ENCODE measurements at regions not wholly inside any gene's neighbourhood (a gene's known extent, or its start where the extent isn't known, plus 50 kb on each side); places are given as distances from the start of the nearest gene placed in this dataset.

DNA sequence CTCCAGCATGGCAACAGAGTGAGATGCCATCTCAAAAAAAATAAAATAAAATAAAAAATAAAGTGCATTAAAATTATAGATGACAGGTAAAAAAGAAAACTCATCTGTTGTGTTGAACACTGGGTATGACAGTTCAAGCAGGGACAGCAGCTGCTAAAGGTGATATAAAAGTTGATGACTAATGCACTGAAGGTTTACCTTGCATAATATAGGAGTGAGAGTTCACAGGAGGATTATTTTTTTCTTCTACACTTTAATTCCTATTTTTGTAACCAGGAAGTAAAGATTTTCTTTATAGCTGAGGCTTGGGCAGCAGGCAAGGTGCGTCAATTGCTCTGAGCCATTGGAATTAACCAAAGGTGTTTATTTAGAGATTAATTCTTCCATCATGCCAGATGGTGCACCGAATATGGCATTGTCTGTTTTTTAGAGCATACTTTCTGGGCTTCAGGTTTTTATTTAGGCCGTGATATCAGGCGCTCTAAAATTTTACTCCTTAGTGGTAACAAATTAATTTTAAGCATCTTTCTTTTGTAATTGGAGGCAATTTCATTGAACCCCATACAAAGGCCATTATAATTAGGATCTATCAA is 337.0 kb upstream of the SLC10A2 start:
- DNase-seq = no peak

DNA sequence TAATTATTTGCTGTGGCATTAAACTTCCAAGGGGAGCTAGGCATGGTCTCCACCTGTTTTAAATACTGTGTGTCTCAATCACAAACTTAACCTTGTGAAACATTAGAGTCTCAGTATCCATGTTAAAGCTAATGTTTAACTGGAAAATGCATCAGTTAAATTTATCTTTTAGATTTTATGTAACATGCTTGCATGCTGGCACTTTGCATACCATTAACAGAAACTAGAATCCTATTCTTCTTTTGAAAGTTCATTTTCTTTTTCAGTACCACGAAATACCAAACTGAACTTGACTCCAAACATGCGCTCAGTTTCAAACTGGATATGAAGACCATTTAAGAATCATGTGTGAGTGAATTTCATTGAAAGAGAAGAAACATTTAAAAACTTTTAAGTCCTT is 328.9 kb upstream of the SLC10A2 start:
- no peak for DNase-seq

DNA sequence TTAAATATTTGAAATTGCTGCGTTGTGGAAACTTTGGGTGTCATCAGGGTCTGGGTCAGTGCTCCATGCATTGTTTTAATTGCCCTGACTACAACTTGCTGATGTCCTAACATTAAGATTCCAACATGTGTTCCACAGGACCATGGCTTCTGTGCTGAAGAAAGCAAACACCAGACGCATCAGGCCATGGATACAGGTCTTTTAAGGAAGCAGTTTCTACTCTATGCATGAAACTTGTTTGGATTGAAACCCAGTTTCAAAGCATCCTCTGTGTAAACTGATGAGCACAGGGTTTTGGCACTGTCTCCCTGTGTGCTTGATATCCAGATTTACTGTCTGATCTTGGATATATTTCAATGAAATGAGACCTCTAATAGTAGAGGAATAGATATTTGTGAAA is 328.4 kb upstream of the SLC10A2 start:
- DNase-seq = no peak

DNA sequence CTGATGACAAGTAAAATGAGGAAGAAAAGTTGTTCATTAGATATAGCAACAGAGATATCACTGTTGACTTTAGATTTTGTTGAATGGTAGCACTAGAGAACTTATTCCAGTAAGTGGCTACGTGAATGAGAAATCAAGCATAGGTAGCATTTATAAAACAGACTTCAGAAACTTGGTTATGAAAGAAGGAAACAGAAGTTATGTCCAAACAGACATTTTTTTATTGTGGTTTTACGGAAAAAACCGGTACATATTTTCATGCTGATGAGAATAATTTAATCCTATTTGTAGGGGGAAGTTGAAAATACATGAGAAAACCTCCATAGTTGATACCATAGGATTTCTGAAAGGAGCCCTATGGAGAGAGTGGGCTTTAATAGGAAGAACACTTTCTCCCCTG is 325.7 kb upstream of the SLC10A2 start:
- no peak for DNase-seq

DNA sequence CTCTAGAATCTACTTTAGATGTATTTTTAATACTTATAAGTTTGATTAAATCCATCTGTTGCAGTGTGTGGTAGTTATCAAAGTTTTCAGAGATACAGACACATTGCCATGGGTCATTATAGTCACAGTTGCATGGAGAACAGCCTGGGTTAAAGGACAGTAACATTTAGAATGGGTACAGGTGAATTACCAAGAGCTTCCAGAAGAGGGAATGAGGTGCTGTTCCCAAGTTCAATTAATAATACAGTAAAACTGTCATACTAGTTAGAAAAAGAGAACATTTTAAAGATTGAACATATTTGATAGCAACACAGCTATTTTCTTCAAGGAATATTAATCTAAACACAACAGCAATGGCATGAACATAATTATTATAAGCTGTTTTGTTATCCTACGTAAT is 322.6 kb upstream of the SLC10A2 start:
- no peak for DNase-seq

DNA sequence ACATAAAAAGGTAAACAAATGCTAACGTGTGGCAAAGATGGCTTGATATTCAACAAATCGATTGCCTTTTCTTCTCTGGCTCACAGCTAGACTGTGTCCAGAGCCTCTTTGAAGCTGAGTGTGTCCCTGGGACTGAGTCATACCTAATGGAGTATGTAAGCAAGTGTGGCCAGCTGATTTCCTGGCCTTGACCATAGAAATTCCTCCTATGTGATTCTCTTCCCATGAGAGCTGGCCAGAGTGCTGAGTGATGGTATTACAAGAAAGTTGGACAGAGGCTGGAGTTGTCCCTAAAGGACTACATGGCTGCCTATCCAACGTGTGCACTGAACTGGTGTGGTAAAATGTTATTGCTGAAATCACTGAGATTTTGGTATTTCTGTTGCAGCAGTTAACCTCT is 320.1 kb upstream of the SLC10A2 start:
- no peak for DNase-seq

DNA sequence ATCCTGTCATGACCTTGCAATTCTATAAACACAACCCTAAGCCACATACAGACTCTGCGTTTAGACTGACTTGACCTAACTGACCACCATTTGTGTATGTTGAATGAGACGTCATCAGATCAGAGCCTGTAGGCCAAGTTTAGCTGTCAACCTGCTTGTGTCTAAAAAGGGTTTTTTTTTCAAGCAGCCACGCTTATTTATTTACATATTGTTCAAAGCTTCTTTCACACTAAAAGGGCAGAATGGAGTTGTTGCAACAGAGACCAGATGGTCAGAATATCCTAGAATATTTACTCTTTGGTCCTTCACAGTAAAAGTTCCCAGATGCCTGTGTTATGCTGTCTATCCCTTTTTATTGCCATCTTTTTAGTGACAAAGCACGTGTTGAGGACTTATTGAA is 307.7 kb upstream of the SLC10A2 start:
- no peak for DNase-seq

DNA sequence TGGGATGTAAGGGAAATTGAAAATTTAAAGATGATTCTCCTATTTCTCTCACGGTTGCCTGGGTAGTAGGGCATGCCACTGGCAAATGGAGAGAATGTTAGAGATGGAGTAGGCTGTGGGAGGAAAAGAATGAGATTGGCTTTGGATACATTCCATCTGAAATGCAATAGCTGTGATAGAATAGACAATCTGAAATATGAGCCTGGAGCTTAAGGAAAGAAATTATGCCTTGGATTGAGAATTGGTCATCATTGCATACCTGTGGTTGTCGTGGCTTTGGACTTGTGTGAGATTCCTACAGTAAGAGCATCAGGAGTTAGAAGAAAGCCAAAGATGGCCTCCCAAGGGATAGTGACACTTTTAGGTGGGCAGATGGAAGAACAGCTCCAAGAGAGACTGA is 305.1 kb upstream of the SLC10A2 start:
- DNase-seq = no peak

DNA sequence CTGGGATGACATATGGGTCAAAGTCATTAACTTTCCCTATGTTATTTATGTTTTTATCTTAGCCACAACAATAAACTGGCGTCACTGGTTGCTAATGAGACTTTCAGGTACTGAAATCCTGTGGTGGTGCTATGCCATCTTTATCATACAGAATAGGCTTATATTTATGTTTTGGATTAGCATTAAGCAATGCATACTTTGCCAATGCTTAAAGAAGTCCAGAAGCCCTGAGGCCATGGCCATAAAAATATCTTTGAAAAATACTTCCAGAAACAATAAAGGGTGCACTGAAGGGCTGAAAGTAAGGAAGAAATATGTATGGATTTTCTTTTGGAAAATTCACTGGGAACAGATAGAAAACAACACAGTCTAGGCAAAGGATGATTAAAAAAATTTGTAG is 304.6 kb upstream of the SLC10A2 start:
- no peak for DNase-seq

DNA sequence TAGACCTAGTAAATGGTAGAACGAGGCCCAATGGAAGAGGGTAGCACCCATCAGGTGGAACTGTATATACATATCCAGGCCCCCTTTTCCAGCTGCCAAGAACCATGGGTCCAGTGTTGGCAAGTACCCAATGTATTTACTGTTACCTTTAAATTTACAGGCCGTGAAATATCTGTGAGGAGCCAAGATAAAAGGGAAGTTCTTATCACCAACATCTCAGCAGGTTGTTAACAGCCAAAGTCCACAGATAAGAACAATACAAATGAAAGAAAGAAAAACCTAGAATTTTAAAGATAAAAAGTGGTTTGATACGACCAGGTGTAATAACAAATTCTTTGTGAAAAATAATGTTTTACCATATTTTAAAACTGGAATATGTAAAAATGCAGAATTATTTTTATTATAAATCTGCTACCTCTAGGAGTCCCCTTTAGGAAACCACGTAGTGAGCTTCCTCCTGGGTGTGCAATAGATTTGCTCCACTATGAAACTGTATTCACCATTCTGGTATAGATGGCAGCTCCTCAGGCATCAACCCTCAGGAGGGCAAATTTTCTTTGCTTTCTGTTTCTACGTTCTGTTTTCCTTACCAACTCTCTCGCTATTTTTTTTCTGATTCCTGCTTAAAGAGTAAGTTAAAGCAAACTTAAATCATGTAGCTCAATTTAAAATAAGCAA is 292.2 kb upstream of the SLC10A2 start:
- no peak for DNase-seq

DNA sequence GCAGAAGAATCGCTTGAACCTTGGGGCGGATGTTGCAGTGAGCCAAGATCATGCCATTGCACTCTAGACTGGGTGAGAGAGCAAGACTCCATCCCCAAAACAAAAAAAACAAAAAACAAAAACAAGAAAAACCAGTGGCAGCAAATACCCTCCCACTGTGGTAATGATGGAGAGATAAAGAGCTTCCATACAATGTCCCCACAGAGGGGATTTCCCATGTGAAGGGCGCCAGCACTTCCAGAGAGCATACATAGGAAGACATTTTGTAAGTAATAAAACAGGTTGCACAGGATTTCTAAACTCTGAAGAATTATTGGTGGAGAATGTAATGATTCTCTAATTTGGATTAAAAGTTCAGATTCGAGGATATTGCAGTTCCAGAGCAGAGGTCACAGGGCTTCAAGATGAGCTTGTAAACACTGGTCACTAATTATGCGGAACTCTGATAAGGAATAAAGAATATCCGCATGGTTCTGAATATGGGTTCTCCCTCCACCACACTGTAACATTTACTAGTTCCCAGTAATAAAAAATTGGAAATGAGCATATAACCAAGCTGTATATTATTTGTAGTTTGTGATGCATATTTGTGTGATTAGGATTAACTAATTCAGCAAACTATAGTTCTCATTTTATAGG is 290.1 kb upstream of the SLC10A2 start:
- no peak for DNase-seq

DNA sequence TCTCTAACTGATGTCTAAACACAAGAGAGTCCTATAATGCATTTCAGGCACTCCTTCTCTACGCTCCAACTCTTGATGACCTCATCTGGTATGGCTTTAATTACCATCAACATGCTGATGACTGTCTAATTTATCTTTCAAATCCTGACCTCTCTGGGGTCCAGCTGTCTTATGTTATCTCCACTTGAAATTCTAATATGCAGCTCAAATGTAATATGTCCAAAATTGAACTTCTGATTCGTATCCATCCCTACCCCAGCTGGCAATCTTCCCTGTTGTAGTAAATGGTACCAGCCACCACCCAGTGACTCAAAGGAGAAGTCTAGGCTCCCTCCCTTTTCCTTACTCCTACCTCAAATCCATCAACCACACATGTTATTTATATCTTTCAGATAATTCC is 288.0 kb upstream of the SLC10A2 start:
- DNase-seq = no peak

DNA sequence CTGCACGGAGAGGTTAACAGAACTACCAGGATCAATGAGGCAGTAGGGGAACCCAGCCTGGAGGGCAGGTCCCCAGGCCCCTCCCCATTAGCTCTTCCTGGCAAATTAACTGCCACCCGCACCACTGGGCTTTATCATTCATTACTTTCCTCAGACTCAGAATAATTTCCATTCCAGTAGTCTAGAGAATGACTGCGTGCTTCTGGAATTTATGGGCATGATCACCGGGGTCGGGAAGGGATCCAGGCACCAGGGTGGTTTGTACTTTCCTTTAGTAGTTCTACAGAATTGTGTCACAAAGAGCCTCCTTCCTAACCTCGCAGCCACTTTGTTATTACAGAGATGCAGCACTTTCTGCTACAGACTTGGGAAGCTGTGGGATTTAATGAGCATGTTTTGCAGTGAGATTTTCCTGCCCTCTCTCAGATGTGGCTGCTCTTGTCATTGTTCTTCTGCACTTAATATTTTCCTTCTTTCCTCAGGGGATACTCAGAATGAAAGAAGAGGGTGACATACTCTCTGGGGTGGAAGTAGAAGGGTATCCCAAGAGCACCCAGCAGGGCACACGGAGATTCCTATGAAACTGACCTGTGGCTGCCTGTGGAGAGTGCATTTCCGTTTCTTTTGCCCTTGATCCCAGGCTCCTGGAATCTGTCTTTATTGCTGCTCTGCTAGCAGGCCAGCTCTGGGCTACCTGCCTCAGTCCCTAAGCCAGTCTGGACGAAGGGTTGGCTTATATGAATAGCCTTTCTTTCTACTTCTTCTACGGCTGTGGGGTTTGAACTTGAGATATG is 285.0 kb upstream of the SLC10A2 start:
- DNase-seq = no peak

DNA sequence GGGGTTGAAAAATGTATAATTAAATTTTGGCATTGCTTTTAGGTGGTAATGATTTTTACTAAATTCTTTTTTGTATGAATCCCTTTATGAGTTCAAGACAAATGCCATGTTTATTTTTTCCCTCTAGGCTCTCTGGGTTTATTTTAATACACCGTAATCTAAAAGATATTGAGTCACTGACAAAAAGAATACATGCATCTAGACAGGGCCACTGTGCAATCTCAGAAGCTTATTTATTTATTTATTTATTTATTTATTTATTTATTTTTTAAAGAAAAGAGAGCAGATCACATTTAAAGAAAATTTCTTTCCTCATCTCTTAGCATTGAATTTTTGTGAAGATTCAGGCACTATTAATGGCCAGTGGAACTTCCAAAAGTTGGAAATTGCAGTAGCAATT is 283.9 kb upstream of the SLC10A2 start:
- no peak for DNase-seq

DNA sequence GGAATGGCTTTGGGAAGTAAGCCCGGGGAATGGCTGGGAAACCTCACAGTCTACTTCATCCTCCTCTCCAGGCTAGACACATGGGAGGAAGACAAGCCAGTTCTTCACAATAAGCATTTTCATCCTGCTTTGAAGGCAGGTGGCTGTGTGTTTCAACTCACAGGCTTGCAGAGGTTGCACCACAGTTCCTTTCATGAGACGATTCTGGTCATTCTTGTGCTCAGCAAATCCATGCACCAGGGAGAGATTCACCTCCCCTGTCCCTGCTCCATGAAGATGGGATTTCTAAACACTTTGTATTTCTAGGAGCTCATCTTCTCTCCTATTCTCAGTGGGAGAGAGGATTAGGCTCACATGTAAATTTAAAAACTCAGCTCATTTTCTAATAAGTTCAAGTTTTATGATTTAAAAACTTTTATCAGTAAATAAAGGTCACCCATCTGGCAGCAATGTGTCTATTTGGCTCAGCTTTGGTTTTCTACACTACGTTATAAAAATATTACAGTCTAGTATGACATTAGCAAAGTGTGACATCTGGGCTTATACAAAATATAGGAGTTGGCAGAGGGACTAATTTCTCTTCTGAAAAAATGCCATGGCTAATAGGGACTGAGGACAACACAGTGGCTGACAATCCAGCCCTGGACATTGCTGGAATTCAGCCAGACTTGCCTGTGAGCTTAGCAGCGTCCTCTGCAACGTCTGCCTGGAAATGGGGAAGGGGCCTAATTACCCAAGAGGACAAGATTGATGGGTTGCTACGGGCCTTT is 283.2 kb upstream of the SLC10A2 start:
- no peak for DNase-seq

DNA sequence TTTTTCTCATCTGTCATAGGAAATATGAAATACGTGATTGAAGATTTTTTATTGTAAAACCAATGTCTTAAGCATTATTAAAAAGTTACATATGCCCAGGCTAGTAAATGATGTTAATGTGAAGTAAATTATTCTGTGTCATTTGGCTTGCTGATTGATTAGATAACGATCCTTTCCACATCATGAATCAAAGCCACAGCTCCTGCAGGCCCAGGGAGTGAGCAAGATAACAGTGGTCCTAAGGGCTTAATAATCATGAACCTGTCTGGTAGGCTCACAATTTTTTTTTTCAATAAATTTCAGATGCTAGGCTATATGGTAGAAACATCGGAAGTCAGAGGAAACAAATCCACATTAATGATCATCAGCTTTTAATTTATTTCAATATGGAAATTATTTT is 269.0 kb upstream of the SLC10A2 start:
- no peak for DNase-seq

DNA sequence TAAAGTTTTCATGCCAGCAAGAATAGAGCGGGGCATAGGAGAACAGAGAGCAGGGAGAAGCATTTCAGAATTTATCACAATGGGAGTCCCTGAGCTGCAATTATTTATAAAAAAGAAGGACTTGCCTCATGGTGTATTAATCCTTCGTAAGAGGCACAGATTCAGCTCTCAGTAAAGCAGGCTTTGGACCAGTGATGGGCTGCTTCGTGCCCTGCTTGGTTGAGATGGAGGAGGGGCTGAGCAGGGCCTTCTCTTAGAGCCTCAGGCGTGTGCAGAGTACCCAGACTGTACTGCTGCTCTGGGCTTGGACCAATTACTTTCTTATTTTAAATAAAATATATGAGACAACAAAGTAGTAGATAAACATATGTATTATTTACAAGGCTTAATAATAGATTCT is 265.7 kb upstream of the SLC10A2 start:
- DNase-seq = no peak

DNA sequence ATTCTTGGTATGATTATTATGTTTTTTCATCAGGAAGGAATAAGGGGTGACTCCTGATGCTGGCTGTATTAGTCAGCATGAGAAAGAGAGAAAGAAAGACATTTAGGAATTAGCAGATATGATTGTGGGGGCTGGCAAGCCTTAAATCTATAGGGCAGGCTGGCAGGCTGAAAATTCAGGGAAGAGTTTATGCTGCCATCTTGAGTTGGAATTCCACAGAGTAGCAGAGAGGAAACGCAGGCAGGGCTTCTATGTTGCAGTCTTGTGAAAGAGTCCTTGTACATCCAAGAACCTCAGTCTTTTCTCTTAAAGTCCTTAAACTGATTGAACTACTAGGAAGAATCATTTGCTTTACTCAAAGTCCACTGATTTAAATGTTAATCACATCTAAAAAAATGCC is 262.7 kb upstream of the SLC10A2 start:
- no peak for DNase-seq

DNA sequence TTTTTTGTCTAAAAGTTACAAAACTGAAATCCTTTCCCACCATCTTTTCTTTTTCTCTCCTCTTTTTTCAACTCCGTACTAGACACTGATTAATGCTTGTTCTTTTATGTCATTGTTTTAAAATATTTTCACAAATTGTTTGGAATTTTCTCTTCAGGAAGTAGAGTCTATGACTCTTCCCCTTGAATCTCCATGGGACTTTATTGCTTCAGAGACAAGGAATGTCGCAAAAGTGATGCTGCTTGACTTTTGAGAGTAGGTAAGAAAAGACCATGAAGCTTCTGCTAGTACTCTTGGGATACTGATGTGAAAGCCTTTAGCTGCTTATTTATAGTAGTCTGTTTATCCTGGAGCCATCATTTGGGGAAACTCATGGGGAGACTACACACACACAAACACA is 260.1 kb upstream of the SLC10A2 start:
- no peak for DNase-seq

DNA sequence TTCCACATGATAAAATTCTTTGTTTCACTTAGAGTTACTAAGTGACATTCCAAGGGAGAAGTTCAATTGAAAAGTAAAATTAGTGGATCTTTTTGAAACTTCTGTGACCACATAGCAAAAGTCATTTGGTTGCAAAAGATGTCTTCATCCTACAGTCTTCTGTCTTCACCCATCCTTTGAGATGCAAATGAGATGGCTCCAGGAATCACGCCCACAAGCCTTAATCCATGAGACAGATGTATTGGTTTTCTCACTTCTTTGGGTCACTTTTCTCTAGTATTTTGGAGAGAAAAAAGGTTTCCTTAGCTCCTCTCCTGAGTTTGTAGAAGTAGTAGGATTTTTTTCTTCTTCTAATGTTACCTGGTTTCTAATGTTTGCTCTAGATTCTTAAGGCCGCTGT is 259.5 kb upstream of the SLC10A2 start:
- no peak for DNase-seq

DNA sequence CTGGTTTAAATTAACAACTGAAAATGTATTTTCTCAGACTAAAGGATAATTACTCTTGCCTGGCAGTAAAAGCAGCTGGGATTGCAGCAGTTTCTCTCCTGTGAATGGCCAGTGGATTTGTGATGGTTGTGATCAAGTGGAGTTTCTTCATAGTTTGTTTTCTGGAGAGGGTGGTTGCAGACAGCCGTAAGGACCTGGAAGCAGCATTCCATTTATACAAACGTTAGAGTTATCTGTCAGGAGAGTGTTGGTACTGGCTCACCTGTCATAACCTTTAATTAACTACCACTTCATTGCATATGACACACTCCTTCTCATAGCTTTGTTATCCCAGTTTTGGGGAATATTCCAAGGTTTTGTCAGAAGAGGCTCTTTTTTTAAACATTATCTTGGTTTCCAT is 258.4 kb upstream of the SLC10A2 start:
- no peak for DNase-seq

DNA sequence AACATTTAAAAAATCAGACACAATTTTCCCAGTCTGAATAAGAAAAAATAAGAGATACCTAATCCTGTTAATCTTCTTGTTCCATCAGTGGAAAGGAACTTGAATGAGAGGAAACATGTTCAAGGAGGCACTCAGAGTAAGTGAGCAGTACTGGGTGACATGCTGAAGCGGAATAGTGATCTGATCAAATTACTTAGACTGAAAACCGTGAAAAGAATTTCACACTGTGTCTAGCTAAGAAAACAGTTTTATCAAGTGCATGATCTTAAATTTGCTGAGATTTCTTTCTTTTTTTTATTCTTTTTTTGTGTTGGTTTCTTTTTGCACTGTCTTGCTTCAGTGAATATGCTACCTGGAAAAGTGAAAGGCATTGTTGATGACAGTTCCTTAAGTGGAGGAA is 249.5 kb upstream of the SLC10A2 start:
- DNase-seq = no peak

DNA sequence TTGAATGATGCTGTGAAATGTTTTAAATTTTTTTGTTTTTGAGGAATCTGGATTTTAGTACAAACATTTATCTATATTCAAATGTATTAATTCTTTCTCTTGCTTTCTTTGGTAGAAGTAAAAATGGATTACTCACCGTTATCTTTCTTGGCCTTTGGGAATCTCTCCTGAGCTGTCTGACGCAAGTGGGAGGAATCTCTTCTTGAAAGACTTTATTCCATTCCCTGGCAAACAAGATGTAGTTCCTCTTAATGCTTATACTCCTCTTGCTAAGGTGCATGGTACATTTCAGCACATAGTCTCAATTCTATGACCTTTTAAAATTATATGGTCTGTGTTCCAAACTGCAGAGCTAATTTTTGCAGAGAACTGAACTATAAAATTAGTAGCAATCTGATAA is 246.2 kb upstream of the SLC10A2 start:
- no peak for DNase-seq
